Stimulated activated naive CD4-positive, alpha-beta T cell (primary cell): ENCODE measurements at regions not wholly inside any gene's neighbourhood (a gene's known extent, or its start where the extent isn't known, plus 50 kb on each side); places are given as distances from the start of the nearest gene placed in this dataset.

Source experiments
- DNase-seq, 6 experiments: peaks; one replicate each; lab custom pipeline; 2025; lab: John Stamatoyannopoulos, UW

DNA sequence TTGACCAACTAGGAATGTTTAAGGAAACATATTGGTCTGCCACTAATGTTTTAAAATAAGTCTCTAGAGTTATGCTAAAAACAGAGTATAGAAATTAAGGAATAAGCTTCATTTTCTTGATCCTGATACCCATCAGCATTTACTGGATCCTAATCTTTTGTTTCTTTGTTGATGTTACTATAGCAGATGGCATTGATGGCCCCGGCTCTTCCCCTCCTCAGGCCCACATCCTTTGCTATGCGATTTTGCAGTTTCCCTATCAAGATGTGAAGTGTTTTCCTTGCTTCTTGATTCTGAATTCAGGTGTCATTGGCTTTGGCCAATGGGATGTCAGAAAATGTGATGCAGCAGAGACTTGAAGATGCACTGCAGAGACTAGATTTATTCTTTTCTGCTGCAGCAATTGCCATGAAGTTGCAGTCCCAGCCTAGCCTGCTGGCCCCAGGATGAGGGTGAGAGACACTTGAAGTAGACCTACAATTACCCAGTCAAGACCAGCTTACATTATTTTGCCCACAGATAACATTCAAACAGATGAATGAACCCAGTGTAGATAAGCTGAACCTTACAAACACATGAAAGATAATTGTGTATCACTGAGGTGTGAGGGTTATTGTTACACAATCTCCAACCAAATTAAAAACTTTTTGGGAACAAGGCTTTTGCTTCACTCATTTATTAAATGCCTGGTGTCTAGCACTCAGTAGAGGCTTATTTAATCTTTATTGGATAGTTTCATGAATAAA is 115.2 kb upstream of the ITGA4 start:
- no peak for DNase-seq

DNA sequence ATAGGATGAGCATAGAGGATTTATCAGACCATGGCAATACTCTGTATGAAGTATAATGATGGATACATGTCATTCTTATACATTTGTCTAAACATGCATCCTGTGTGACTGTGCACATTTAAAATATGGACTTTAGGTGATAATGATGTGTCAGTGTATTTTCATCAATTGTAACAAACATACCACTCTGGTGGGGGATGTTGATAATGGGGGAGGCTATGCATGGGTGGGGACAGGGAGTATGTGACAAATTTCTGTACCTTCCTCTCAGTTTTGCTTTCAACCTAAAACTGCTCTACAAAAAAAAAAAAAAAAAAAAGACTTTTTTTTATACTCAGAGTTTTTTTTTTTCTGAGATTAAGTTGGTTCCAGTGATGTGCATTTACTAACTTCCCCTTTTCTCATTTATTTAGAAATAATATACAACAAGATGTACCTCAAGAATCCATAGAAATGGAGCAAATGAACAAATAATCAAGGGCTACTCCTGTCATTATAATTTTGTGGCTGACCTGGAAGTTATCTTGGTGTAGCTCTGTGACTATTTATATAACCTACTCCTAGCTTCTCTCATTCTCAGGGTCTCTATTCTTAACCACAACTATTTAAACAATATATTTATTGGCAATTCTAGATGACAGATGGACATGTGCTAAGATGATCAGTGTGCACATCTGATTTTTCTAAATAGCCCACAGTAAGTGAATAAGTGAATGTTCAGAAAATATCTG is 108.9 kb upstream of the ITGA4 start:
- DNase-seq, result no peak

- DNase-seq, result no peak
Observed at GRCh38 chr2:181352158-181352557, 105.0 kb upstream of the ITGA4 start.

- DNase-seq, result no peak
Observed at GRCh38 chr2:181354626-181355025, 102.6 kb upstream of the ITGA4 start.

GRCh38 chr2:181356526-181357130 is 100.6 kb upstream of the ITGA4 start:
- no peak for DNase-seq

DNA sequence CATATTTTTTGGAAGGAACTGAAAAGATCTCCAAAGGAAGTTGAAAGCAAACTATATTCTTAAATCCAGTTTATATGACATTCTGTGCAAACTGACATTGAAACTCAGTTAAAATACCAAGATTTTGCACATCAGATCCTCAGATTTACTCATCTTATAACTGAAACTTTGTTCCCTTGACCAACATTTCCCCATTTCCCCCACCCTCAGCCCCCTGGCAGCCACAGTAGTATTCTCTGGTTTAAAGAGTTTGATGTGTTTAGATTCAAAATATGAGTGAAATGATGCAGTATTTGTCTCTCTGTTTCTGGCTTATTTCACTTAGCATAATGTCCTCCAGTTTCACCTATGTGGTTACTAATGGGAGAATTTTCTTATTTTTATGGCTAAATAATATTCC is 99.2 kb upstream of the ITGA4 start:
- no peak for DNase-seq

DNA sequence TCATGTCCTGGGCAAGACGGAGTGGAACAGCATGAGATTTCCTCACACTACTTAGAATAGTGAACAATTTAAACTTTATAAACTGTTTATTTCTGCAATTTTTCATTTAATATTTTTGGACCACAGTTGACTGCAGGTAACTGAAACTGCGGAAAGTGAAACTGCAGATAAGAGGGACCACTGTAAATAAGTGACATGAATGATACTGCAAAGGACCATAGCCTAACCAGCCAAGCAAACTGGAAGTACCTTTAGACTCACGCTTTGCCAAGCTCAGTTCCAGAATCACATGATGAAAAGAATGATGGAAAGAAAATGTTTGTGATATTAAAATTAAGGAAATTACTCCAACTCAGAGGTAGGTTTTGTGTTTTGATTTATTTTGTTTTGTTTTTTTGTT is 94.6 kb upstream of the ITGA4 start:
- DNase-seq, result no peak

- DNase-seq, result no peak
Observed at GRCh38 chr2:181363164-181363563, 94.0 kb upstream of the ITGA4 start.

GRCh38 chr2:181364492-181365170 is 92.6 kb upstream of the ITGA4 start:
- no peak for DNase-seq

DNA sequence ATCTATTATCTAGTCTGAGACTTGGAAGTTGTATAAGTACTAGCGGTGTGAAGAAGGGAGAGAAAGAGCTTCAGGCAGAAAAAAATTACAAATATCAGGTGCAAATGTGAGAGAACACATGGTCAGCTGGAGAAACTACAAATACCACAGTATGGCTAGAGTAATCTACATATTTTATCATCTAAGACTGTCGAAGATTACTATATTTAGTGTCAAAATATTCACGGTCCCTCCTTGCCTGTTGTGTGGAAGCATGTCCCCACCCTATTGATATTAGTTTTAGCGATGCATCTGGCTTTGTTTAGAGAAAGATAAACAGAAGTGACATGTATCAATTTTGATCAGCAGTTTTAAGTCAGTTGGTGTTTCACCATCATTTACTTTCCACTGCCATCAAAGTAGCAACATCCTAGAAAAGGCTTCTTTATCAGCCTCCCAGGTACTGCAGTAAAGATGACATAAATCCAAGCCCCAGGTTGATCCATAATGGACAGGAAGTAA is 90.5 kb upstream of the ITGA4 start:
- DNase-seq, result no peak

GRCh38 chr2:181367411-181367810 is 89.8 kb upstream of the ITGA4 start:
- no peak for DNase-seq

DNA sequence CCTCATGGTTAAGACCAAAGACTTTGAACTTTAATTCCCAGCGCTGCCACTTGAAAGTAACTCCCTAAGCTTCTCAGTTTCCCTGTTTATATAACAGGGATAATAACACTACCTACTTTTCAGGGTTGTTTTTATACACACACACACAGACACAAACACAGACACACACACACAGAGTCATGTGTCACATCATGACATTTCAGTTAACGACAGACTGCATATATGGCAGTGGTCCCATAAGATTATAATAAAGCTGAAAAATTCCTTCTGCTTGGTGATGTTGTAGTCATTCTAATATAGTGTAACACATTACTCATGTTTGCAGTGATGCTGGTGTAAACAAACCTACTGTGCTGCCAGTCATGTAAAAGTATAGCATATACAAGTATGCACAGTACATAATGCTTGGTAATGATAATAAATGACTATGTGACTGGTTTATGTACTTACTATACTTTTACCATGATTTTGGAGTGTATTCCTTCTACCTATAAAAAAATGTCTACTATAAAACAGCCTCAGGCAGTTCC is 89.2 kb upstream of the ITGA4 start:
- DNase-seq, result no peak

GRCh38 chr2:181370126-181370525 is 87.1 kb upstream of the ITGA4 start:
- DNase-seq, result no peak

DNA sequence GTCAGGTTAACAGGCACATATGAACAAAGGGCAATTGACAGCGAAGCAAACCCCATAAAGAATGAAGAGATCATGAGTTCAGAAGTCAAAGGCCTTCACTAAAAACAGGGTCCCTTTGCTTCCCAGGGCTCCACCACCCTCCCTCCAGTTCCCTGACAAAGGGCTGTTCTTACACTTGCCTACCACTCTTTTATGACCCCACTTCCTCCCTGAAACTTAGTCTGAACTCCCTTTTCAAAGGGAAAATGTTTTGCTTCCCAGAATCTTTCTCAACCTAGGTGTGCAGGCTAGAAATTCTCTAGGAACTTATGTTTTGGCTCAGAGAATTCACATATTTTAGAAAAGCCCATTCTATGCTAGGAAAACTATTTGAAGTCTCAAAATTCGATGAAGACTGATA is 86.0 kb upstream of the ITGA4 start:
- no peak for DNase-seq

DNA sequence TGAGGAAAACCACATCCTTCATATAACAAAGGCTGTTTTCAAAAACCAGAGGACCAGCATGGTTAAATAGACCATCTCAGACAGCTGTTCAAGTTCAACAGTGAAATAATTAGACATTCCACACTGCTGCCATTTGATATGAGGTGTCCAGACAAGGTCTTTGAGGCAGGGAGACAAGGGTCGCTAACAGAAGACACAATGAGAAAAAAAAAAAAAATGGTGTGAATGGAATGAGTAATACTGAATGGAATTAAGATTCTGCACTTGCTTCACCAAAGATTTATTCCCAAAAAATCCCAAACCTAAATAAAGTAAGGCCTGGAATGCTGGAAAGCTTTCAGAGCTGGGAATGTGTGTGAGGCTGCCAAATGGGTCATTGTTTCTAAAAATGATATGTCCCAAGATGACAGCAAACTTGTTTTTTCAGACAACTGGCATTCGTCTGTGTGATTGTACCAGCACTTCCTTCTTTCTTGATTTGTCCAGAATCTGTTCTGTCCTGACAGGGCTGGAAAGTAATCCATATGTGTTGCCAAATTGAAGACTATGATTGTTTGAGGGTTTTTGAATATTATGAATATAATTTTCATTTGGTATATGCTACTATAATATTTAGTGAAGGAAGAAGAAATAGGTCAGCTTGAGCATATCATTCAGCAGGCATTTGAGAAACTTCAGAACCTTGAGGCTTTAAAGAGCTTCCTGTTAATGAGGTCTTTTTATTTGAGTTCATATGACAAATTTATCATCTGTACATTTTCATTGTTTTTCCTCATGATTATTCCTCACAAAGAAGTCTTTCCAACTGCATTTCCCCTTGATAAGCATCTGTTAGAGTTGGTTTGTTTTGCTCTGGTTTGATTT is 85.2 kb upstream of the ITGA4 start:
- no peak for DNase-seq

- DNase-seq, result no peak
Observed at GRCh38 chr2:181372646-181373040, 84.5 kb upstream of the ITGA4 start.

- no peak for DNase-seq
Observed at GRCh38 chr2:181374781-181375675, 82.2 kb upstream of the ITGA4 start.

- no peak for DNase-seq
Observed at GRCh38 chr2:181376442-181376841, 80.7 kb upstream of the ITGA4 start.

DNA sequence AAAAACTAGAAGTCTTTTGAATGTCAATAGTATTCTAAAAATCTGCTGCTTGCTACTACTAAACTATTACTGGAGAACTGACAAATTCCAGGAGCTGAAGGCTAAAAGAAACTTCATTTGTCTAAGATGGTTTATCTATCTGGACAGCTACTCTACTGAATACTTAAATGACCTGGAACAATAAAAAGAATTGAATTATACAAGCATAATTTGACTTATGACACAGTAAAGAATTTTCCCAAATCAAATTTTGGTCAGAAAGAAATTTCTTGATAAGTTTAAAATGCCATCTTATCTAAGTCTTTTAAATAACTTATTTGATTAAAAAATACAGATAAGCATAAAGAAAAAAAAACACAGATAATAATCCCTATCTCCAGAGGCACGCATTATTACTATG is 80.2 kb upstream of the ITGA4 start:
- DNase-seq, result no peak

- DNase-seq, result no peak
Observed at GRCh38 chr2:181378491-181378890, 78.7 kb upstream of the ITGA4 start.
